Right lobe of liver (tissue), 6 donors: ENCODE measurements at regions not wholly inside any gene's neighbourhood (a gene's known extent, or its start where the extent isn't known, plus 50 kb on each side); places are given as distances from the start of the nearest gene placed in this dataset.

Experiments
- ATAC-seq, 4 donors: fragments of 200-7000 bp; cut with Tn5 transposase; one replicate each; pipeline ENCODE4 v1.9.1; 2020; ENCODE audit warnings: mild to moderate bottlenecking in 4 of 4, moderate library complexity in 4 of 4
- DNase-seq, 3 donors: peaks; one replicate each; pipeline ENCODE4 v3.0.0-alpha.2; 2020
- H3K27ac ChIP-seq, 3 donors: fragments of 200-600 bp; one replicate each; pipeline ENCODE4 v1.8.0; 2022
- H3K27me3 ChIP-seq, 2 donors: fragments of 200-600 bp; one replicate each; pipeline ENCODE4 v1.8.0; 2022
- H3K36me3 ChIP-seq, 4 donors: fragments of 200-600 bp; sonication (generic) in 1 of 4; one replicate each; pipeline versions ENCODE4 v1.5.1 to v1.8.0; 2017 to 2022; ENCODE audit warnings: control low read depth in 1 of 4
- H3K4me1 ChIP-seq, 4 donors: fragments of 200-600 bp; sonication (generic) in 1 of 4; one replicate each; pipeline versions ENCODE4 v1.5.1 to v1.8.0; 2017 to 2022; ENCODE audit warnings: control low read depth in 1 of 4
- H3K4me3 ChIP-seq, 3 donors: fragments of 200-600 bp; one replicate each; pipeline ENCODE4 v1.8.0; 2022
- H3K9me3 ChIP-seq, 4 donors: fragments of 200-600 bp; sonication (generic) in 1 of 4; one replicate each; pipeline versions ENCODE4 v1.5.1 to v1.8.0; 2017 to 2022; ENCODE audit warnings: control low read depth in 1 of 4
- CTCF ChIP-seq, 4 donors: fragments of 200-600 bp in 3 of 4; fragments of 450-650 bp in 1 of 4; IDR thresholded peaks; one replicate each; pipeline versions ENCODE4 v1.5.1 to v1.8.0; 2016 to 2022; ENCODE audit warnings: antibody characterized with exemption in 4 of 4, mild to moderate bottlenecking in 2 of 4
- POLR2A ChIP-seq: fragments of 450-650 bp; IDR thresholded peaks from one replicate; pipeline ENCODE4 v1.6.1; 2017; ENCODE audit warnings: antibody characterized with exemption, mild to moderate bottlenecking
- WGBS: methylation state at CpG from one replicate; pipeline ENCODE4 v1.1.6; 2018; ENCODE audit warnings: low coverage, low lambda C conversion rate; ENCODE audit not compliant: insufficient coverage; ENCODE audit errors: missing lambda C conversion rate; 5-methylcytosine and 5-hydroxymethylcytosine counted together
- intact Hi-C, 2 donors: fragments of 100-400 bp; cut with DNase I; formaldehyde crosslinking; loops; one replicate each; pipeline versions ENCODE4 v1.11.2 to v1.14.1; 2022
- donor health status: DM: no; HTN: yes; CAD: no.
- donor health status: DM: no; HTN: no; CAD: no.
- donor health status: DM: no; HTN: no; CAD: no.
- donor health status: DM: no; HTN: yes; CAD: no.
- donor health status: DM: no; HTN: yes; CAD: no.

DNA sequence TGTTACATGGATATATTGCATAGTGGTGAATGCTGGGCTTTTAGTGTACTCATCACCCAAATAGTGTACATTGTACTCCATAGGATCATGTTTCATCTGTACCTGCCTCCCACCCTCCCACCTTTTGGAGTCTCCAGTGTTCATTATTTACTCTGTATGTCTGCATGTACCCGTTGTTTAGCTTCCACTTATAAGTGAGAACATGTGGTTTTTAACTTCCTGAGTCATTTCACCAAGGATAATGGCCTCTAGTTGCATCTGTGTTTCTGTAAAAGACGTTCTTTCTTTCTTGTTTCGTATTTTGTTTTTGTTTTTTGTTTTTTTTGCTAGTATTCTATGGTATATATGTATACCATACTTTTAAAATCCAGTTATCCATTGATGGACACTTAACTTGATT is 107.5 kb downstream of the MSTN start:
- intact Hi-C loops: no loop called here
- 26% methylated on average over 3 of the region's 3 CpGs for WGBS
- no peaks in the 10 kb centered on the region for H3K4me1 ChIP-seq

DNA sequence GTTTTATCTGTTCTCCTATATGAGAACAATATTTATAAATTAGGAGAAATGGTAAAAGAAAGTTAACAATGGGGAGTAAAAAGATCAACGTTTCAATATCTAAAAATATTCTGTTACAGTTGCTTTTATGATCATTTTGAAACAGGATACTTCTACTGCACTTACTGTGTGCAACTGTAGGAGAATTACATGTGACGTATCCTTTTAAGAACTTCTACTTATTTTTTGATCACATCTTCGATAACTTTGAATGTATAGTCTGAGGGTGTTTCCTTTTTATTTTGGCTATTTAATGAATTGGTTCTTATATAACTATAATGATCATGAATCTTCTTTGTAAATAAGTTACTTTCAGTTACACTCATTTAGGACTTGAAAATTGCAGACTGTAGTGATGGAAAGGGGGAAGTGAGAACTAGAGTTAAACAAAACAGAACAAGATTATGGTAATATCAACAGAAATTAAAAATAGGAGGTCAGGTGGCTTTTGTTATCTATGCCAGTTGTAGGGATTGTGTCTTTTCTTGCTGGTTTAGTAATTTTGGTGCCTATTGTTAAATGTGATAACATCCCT is 109.9 kb downstream of the MSTN start:
- H3K9me3 ChIP-seq: no peaks in the 10 kb centered on the region
- no peaks in the 10 kb centered on the region for H3K36me3 ChIP-seq
- ATAC-seq (peak in 1 of 4 donors; percentile 50), DNase-seq (no peak)
- H3K27ac ChIP-seq: no peak overlapping the region
- 66% methylated on average over 3 of the region's 3 CpGs for WGBS
- H3K4me1 ChIP-seq: no peaks in the 10 kb centered on the region
- H3K27me3 ChIP-seq: no peaks in the 10 kb centered on the region
- TF ChIP-seq CTCF (IDR thresholded peaks at IDR 0.05) (no peak), POLR2A (no peak)
- H3K4me3 ChIP-seq: no peak overlapping the region
- intact Hi-C loops: no loop called here

More for the DNA sequence above, 107.5 kb downstream of the MSTN start:
- DNase-seq (no peak), ATAC-seq (no peak)
- Histone ChIP-seq H3K4me3 (no peak overlapping the region), H3K27me3 (no peaks in the 10 kb centered on the region), H3K27ac (no peak overlapping the region), H3K36me3 (no peaks in the 10 kb centered on the region), H3K9me3 (no peaks in the 10 kb centered on the region)
- TF ChIP-seq CTCF (IDR thresholded peaks at IDR 0.05): no peak

DNA sequence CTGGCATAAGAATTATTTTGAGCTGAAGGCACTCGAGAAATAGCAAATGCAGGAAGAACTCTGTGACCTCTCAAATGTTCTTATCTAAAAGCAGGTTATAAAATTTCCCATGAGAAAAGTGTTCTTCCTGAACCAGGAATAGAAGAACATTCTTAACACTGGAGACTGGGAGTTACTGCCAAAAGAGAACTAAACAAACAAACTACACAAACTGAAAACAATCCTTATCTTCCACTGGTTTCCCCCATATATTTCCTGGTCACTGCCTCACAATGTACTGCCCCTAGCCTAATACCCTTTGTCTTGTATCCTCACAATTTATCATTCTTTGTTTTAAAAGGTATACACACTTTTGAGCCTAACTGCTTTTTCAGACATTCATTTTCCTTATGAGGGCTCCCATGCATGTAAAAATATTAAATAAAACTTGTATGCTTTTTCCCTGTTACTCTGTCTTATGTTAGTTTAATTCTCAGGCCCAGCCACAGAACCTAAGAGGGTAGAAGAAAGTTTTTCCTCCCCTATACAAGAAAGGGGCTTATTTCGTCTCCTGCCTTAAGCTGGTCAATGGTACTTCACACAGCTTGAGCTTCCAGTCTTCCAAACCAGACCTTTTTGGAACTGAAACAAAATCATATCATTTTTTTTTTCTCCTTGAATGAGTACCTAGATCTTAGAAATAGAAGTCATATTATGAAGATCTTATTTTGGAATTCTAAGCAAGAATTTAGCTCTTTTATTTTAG is 110.6 kb downstream of the MSTN start:
- intact Hi-C loops: no loop called here
- H3K36me3 ChIP-seq: no peaks in the 10 kb centered on the region
- WGBS: 62% methylated on average over 2 of the region's 2 CpGs
- no peak for TF ChIP-seq CTCF (IDR thresholded peaks at IDR 0.05)
- DNase-seq (no peak), ATAC-seq (peak in 1 of 4 donors; percentile 37)
- no peak overlapping the region for H3K27ac ChIP-seq
- H3K9me3 ChIP-seq: no peaks in the 10 kb centered on the region
- H3K27me3 ChIP-seq: no peaks in the 10 kb centered on the region
- H3K4me1 ChIP-seq: no peaks in the 10 kb centered on the region
- H3K4me3 ChIP-seq: no peak overlapping the region

- no peaks in the 10 kb centered on the region for H3K9me3 ChIP-seq
- no peaks in the 10 kb centered on the region for H3K4me1 ChIP-seq
- no peak overlapping the region for H3K4me3 ChIP-seq
- H3K27ac ChIP-seq: no peak overlapping the region
- H3K27me3 ChIP-seq: no peaks in the 10 kb centered on the region
- ATAC-seq: no peak
- no peaks in the 10 kb centered on the region for H3K36me3 ChIP-seq
- TF ChIP-seq POLR2A (no peak), CTCF (IDR thresholded peaks at IDR 0.05) (no peak)
- DNase-seq: no peak
- intact Hi-C loops: no loop called here
These were observed 119.5 kb downstream of the MSTN start for GRCh38 chr2:189943009-189943408.
